ENCODE measurements at regions not wholly inside any gene's neighbourhood (a gene's known extent, or its start where the extent isn't known, plus 50 kb on each side); places are given as distances from the start of the nearest gene placed in this dataset.

DNA sequence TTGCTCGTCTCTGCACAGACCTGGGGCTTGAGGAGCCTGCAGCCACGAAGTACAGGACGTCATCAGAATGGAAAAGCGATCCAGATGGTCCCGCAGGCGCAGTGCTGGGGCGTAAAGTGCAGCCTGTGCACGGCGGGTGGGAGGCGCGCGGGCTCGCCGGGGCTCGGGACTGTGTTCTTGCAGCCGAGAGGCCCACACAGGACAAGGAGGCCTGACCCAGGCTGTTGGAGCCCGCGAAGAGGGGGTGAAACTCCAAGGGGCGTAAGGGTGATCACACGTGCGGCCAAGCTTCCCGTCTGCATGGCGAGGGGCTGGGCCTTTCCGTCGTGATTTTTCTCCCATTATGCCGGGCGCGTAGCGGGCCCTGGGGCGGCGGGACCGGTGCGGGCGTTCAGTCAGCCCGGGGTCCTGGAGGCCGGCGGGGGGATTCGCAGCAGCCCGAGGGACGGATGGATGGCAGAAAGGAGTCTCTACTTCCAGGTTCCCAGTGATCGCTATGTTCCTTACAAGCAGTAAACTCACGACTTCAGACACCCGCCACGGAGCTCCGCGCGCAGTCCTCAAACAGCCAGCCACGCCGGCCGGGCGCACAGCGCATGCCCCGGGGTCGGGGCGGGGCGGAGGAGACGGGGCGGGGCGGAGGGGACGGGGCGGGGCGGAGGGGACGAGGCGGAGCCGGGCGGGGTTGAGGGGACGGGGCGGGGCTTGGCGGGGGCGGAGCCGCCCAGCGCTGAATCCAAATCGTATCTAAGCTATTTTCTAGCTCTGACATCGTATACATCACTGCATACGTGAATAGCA, 141.0 kb upstream of the KCNJ18 start (continued):
- TF ChIP-seq XRCC4 (IDR thresholded peaks at IDR 0.05; ENCODE audit: extremely low read depth, insufficient read depth, insufficient read length) (no peak), SAFB2 (IDR thresholded peaks at IDR 0.05; ENCODE audit: borderline replicate concordance, low read depth, low read length, severe bottlenecking) (no peak), ZNF121 (CRISPR knock-in tag; conservative IDR thresholded peaks at IDR 0.05) (peak; percentile 47; the same call in 1 of the 2 replicates), NFATC3 (IDR thresholded peaks at IDR 0.05) (peak; percentile 99), HMGN3 (IDR thresholded peaks at IDR 0.05; ENCODE audit: borderline replicate concordance, extremely low read depth, insufficient read length, low read depth, low read length) (peak; percentile 45), NFRKB (IDR thresholded peaks at IDR 0.05; ENCODE audit: low read depth) (no peak), PCBP1 (IDR thresholded peaks at IDR 0.05; ENCODE audit: low read depth, low read length, poor library complexity, severe bottlenecking) (no peak), ZNF282 (CRISPR knock-in tag; IDR thresholded peaks at IDR 0.05) (no peak), KAT7 (CRISPR knock-in tag; IDR thresholded peaks at IDR 0.05; ENCODE audit: borderline replicate concordance) (no peak), ADNP (tag; IDR thresholded peaks at IDR 0.05) (no peak), GATAD2B (IDR thresholded peaks at IDR 0.05; ENCODE audit: borderline replicate concordance) (no peak), ETV6 (IDR thresholded peaks at IDR 0.05; ENCODE audit: borderline replicate concordance in 1 of 2, low read depth in 2 of 2, low read length in 1 of 2) (no peak), ETV6 (CRISPR knock-in tag; IDR thresholded peaks at IDR 0.05; ENCODE audit: borderline replicate concordance) (no peak), XRCC3 (IDR thresholded peaks at IDR 0.05) (no peak), WHSC1 (IDR thresholded peaks at IDR 0.05; ENCODE audit: low read length) (no peak), MCM2 (IDR thresholded peaks at IDR 0.05; ENCODE audit: low read depth) (no peak), CC2D1A (IDR thresholded peaks at IDR 0.05) (no peak), ZEB2 (IDR thresholded peaks at IDR 0.05) (no peak), POLR2A (conservative IDR thresholded peaks at IDR 0.05) (peak; percentile 45; the same call in 1 of the 2 replicates), ZBTB26 (CRISPR knock-in tag; IDR thresholded peaks at IDR 0.05) (no peak), ZFX (CRISPR knock-in tag; IDR thresholded peaks at IDR 0.05) (peak; percentile 78), NELFE (IDR thresholded peaks at IDR 0.05; ENCODE audit: insufficient read depth, insufficient read length) (no peak), ZNF445 (CRISPR knock-in tag; IDR thresholded peaks at IDR 0.05; ENCODE audit: low read depth) (no peak), MYC (IDR thresholded peaks at IDR 0.05; ENCODE audit: low read depth, low read length) (peak; percentile 48; the same call in 1 of the 2 replicates), MYC (CRISPR knock-in tag; IDR thresholded peaks at IDR 0.05; ENCODE audit: borderline replicate concordance, low read depth) (no peak), NRF1 (conservative IDR thresholded peaks at IDR 0.05 in 1 of 2, IDR thresholded peaks at IDR 0.05 in 1 of 2) (peak; percentile 83 to 86), HDAC8 (tag; IDR thresholded peaks at IDR 0.05) (no peak), HNRNPK (IDR thresholded peaks at IDR 0.05; ENCODE audit: low read depth, low read length, poor library complexity, severe bottlenecking) (no peak), SNIP1 (IDR thresholded peaks at IDR 0.05; ENCODE audit: low read depth) (peak; percentile 93), GATA2 (CRISPR knock-in tag; IDR thresholded peaks at IDR 0.05) (no peak)
- TF ChIP-seq, protein P1, sequence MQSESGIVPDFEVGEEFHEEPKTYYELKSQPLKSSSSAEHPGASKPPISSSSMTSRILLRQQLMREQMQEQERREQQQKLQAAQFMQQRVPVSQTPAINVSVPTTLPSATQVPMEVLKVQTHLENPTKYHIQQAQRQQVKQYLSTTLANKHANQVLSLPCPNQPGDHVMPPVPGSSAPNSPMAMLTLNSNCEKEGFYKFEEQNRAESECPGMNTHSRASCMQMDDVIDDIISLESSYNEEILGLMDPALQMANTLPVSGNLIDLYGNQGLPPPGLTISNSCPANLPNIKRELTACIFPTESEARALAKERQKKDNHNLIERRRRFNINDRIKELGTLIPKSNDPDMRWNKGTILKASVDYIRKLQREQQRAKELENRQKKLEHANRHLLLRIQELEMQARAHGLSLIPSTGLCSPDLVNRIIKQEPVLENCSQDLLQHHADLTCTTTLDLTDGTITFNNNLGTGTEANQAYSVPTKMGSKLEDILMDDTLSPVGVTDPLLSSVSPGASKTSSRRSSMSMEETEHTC (IDR thresholded peaks at IDR 0.05): no peak
